Astrocyte (in vitro differentiated cells and primary cell): ENCODE measurements at regions not wholly inside any gene's neighbourhood (a gene's known extent, or its start where the extent isn't known, plus 50 kb on each side); places are given as distances from the start of the nearest gene placed in this dataset.

ENCODE experiments used
- DNase-seq: peaks from one replicate; pipeline ENCODE4 v3.0.0-alpha.2; 2010; ENCODE audit warnings: low read depth
- FAIRE-seq: peaks from 2 replicates; lab custom pipeline; 2011; peaks lifted over from hg19 to GRCh38; lab: Jason Lieb, UNC
- H2AFZ ChIP-seq: 2 replicates; pipeline ENCODE4 v1.6.0; 2012; ENCODE audit warnings: low read depth, low read length, inconsistent platforms
- H3K27ac ChIP-seq: 2 replicates; pipeline ENCODE4 v1.5.1; 2011; ENCODE audit warnings: low read depth, low read length, inconsistent platforms
- H3K27me3 ChIP-seq: 2 replicates; pipeline ENCODE4 v1.6.0; 2011; ENCODE audit warnings: low read length, inconsistent platforms; ENCODE audit not compliant: insufficient read depth
- H3K36me3 ChIP-seq: 2 replicates; pipeline ENCODE4 v1.5.1; 2011; ENCODE audit warnings: low read length, inconsistent platforms; ENCODE audit not compliant: insufficient read depth
- H3K4me1 ChIP-seq: 2 replicates; pipeline ENCODE4 v1.5.1; 2011; ENCODE audit warnings: low read length, inconsistent platforms; ENCODE audit not compliant: insufficient read depth
- H3K4me2 ChIP-seq: 2 replicates; pipeline ENCODE4 v1.6.0; 2012; ENCODE audit warnings: low read length, inconsistent platforms
- H3K4me3 ChIP-seq: 2 replicates; pipeline ENCODE4 v1.5.1; 2011; ENCODE audit warnings: low read depth, mild to moderate bottlenecking, low read length, inconsistent platforms; ENCODE audit not compliant: insufficient read depth
- H3K79me2 ChIP-seq: 2 replicates; pipeline ENCODE4 v1.6.0; 2012; ENCODE audit warnings: mild to moderate bottlenecking, low read length, inconsistent platforms; ENCODE audit not compliant: insufficient read depth
- H3K9ac ChIP-seq: 2 replicates; pipeline ENCODE4 v1.6.0; 2012; ENCODE audit warnings: mild to moderate bottlenecking, low read length, inconsistent platforms
- H3K9me3 ChIP-seq: 2 replicates; pipeline ENCODE4 v1.5.1; 2012; ENCODE audit warnings: low read depth, mild to moderate bottlenecking, low read length, inconsistent platforms; ENCODE audit not compliant: insufficient read depth
- H4K20me1 ChIP-seq: 2 replicates; pipeline ENCODE4 v1.6.0; 2012; ENCODE audit warnings: low read length, inconsistent platforms; ENCODE audit not compliant: insufficient read depth
- H3K27ac Mint-ChIP-seq: one replicate; pipeline ENCODE4 v1.8.0; 2021; ENCODE audit warnings: mild to moderate bottlenecking, mixed read lengths; ENCODE audit not compliant: unreplicated experiment
- H3K27me3 Mint-ChIP-seq: one replicate; pipeline ENCODE4 v1.8.0; 2021; ENCODE audit warnings: low read depth, mixed read lengths; ENCODE audit not compliant: unreplicated experiment
- H3K36me3 Mint-ChIP-seq: one replicate; pipeline ENCODE4 v1.8.0; 2021; ENCODE audit warnings: low read depth, mixed read lengths; ENCODE audit not compliant: unreplicated experiment
- H3K4me1 Mint-ChIP-seq: one replicate; pipeline ENCODE4 v1.8.0; 2021; ENCODE audit warnings: low read depth, mixed read lengths; ENCODE audit not compliant: unreplicated experiment
- H3K4me3 Mint-ChIP-seq: one replicate; pipeline ENCODE4 v1.8.0; 2021; ENCODE audit warnings: mild to moderate bottlenecking, moderate library complexity, mixed read lengths; ENCODE audit not compliant: unreplicated experiment
- H3K9me3 Mint-ChIP-seq: one replicate; pipeline ENCODE4 v1.8.0; 2021; ENCODE audit warnings: mild to moderate bottlenecking, mixed read lengths; ENCODE audit not compliant: unreplicated experiment
- EZH2 ChIP-seq: IDR thresholded peaks from 2 replicates; pipeline ENCODE4 v1.6.1; 2012; ENCODE audit warnings: mild to moderate bottlenecking, low read length, inconsistent platforms; ENCODE audit not compliant: insufficient read depth
- TF ChIP-seq, protein P1 (sequence below): IDR thresholded peaks from 2 replicates; pipeline ENCODE4 v1.5.1; 2011; ENCODE audit warnings: low read depth, mild to moderate bottlenecking, inconsistent platforms, low read length, moderate library complexity; ENCODE audit not compliant: insufficient read depth

- no peak overlapping the region for H3K4me2 ChIP-seq
- no peaks in the 10 kb centered on the region for H3K79me2 ChIP-seq
- Mint-ChIP-seq H3K27ac (no peak overlapping the region), H3K36me3 (no peaks in the 10 kb centered on the region), H3K9me3 (no peaks in the 10 kb centered on the region), H3K4me3 (no peak overlapping the region), H3K27me3 (peaks cover 26% of the 10 kb centered on the region), H3K4me1 (no peaks in the 10 kb centered on the region)
- no peak overlapping the region for H3K4me3 ChIP-seq
- no peak for FAIRE-seq
- H3K9ac ChIP-seq, result no peak overlapping the region
- H2AFZ ChIP-seq, result no peak overlapping the region
- H3K9me3 ChIP-seq, result peaks cover 3% of the 10 kb centered on the region
- H3K36me3 ChIP-seq, result no peaks in the 10 kb centered on the region
- no peak for DNase-seq
- no peaks in the 10 kb centered on the region for H3K27me3 ChIP-seq
- H4K20me1 ChIP-seq, result no peaks in the 10 kb centered on the region
- H3K4me1 ChIP-seq, result no peaks in the 10 kb centered on the region
- no peak overlapping the region for H3K27ac ChIP-seq
- TF ChIP-seq, protein P1, sequence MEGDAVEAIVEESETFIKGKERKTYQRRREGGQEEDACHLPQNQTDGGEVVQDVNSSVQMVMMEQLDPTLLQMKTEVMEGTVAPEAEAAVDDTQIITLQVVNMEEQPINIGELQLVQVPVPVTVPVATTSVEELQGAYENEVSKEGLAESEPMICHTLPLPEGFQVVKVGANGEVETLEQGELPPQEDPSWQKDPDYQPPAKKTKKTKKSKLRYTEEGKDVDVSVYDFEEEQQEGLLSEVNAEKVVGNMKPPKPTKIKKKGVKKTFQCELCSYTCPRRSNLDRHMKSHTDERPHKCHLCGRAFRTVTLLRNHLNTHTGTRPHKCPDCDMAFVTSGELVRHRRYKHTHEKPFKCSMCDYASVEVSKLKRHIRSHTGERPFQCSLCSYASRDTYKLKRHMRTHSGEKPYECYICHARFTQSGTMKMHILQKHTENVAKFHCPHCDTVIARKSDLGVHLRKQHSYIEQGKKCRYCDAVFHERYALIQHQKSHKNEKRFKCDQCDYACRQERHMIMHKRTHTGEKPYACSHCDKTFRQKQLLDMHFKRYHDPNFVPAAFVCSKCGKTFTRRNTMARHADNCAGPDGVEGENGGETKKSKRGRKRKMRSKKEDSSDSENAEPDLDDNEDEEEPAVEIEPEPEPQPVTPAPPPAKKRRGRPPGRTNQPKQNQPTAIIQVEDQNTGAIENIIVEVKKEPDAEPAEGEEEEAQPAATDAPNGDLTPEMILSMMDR, result no peak
- no peak for TF ChIP-seq EZH2
These were observed 1442.7 kb downstream of the TBC1D22A start for GRCh38 chr22:48205161-48205560.

- FAIRE-seq, result no peak
- no peak for DNase-seq
- H3K4me3 ChIP-seq, result no peak overlapping the region
- no peak overlapping the region for H2AFZ ChIP-seq
- H3K9me3 ChIP-seq, result peaks cover 3% of the 10 kb centered on the region
- no peaks in the 10 kb centered on the region for H3K79me2 ChIP-seq
- H3K9me3 Mint-ChIP-seq, result no peaks in the 10 kb centered on the region
- H3K4me1 Mint-ChIP-seq, result no peaks in the 10 kb centered on the region
- no peak overlapping the region for H3K4me3 Mint-ChIP-seq
- H3K4me1 ChIP-seq, result no peaks in the 10 kb centered on the region
- H3K27me3 ChIP-seq, result no peaks in the 10 kb centered on the region
- no peaks in the 10 kb centered on the region for H4K20me1 ChIP-seq
- H3K27ac ChIP-seq, result no peak overlapping the region
- H3K4me2 ChIP-seq, result no peak overlapping the region
- TF ChIP-seq, protein P1, result no peak
- no peak for TF ChIP-seq EZH2
- no peak overlapping the region for H3K9ac ChIP-seq
- peaks cover 25% of the 10 kb centered on the region for H3K27me3 Mint-ChIP-seq
- no peaks in the 10 kb centered on the region for H3K36me3 ChIP-seq
- H3K36me3 Mint-ChIP-seq, result no peaks in the 10 kb centered on the region
- no peak overlapping the region for H3K27ac Mint-ChIP-seq
These were observed 1441.8 kb downstream of the TBC1D22A start for GRCh38 chr22:48204296-48204695.

DNA sequence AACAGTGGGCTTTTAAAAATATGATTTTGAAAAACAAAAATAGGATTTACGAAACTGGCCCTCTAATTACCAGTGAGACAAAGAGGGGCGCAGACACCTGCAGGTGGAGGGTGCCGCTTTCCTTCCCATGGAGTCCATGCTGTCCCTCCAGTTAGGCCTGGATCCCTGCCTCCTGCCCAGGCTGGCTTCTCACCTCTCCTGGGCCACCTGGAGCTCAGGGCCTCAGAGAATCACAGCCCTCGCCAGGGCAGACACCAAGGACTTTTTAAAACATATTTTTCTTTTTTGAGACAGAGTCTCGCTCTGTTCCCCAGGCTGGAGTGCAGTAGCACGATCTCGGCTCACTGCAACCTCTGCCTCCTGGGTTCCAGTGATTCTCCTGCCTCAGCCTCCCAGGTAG, 1437.2 kb downstream of the TBC1D22A start:
- FAIRE-seq, result no peak

More for the DNA sequence above, 1437.2 kb downstream of the TBC1D22A start:
- no peaks in the 10 kb centered on the region for H3K36me3 ChIP-seq
- H3K4me1 ChIP-seq, result no peaks in the 10 kb centered on the region
- no peak for TF ChIP-seq EZH2
- TF ChIP-seq, protein P1, result no peak
- H3K9me3 Mint-ChIP-seq, result no peaks in the 10 kb centered on the region
- H3K9me3 ChIP-seq, result no peaks in the 10 kb centered on the region
- peaks cover 16% of the 10 kb centered on the region for H3K27me3 Mint-ChIP-seq
- H3K27me3 ChIP-seq, result no peaks in the 10 kb centered on the region
- no peak overlapping the region for H3K27ac ChIP-seq
- H3K9ac ChIP-seq, result no peak overlapping the region
- peaks cover 4% of the 10 kb centered on the region for H3K4me1 Mint-ChIP-seq
- H2AFZ ChIP-seq, result no peak overlapping the region
- no peaks in the 10 kb centered on the region for H4K20me1 ChIP-seq
- no peak overlapping the region for H3K4me2 ChIP-seq
- no peak for DNase-seq
- H3K4me3 ChIP-seq, result no peak overlapping the region
- H3K4me3 Mint-ChIP-seq, result no peak overlapping the region
- H3K79me2 ChIP-seq, result no peaks in the 10 kb centered on the region
- H3K36me3 Mint-ChIP-seq, result no peaks in the 10 kb centered on the region
- H3K27ac Mint-ChIP-seq, result no peak overlapping the region
